GM23248 (cell line): ENCODE measurements at regions not wholly inside any gene's neighbourhood (a gene's known extent, or its start where the extent isn't known, plus 50 kb on each side); places are given as distances from the start of the nearest gene placed in this dataset.

Source experiments
- EZH2 ChIP-seq: fragments of 200-600 bp; sonication (generic); IDR thresholded peaks from 2 replicates; pipeline ENCODE4 v1.6.1; 2018; ENCODE audit warnings: antibody characterized with exemption, mild to moderate bottlenecking; ENCODE audit not compliant: insufficient read depth, poor library complexity, severe bottlenecking
- EZH2phosphoT487 ChIP-seq: fragments of 200-600 bp; sonication (generic); IDR thresholded peaks from 2 replicates; pipeline ENCODE4 v1.6.1; 2018; ENCODE audit warnings: antibody characterized with exemption, moderate library complexity, mild to moderate bottlenecking, low read depth; ENCODE audit not compliant: insufficient read depth

GRCh38 chr2:223147431-223147830 lies 95.4 kb downstream of the KCNE4 start:
- TF ChIP-seq EZH2 (no peak), EZH2phosphoT487 (no peak)
